B cell (primary cell): ENCODE measurements at regions not wholly inside any gene's neighbourhood (a gene's known extent, or its start where the extent isn't known, plus 50 kb on each side); places are given as distances from the start of the nearest gene placed in this dataset.

Source experiments
- ATAC-seq: fragments of 200-7000 bp; cut with Tn5 transposase; one replicate; pipeline ENCODE4 v1.10.0; 2021; ENCODE audit warnings: low read depth, mild to moderate bottlenecking, moderate number of reproducible peaks, moderate library complexity
- CTCF ChIA-PET: fragments of 350-600 bp; sonication (Branson Sonifier 250); formaldehyde crosslinking; loops from one replicate; lab custom pipeline; 2021; ENCODE audit warnings: antibody characterized with exemption, inconsistent platforms; lab: Charles Lee
- POLR2A ChIA-PET: fragments of 350-600 bp; sonication (Branson Sonifier 250); formaldehyde crosslinking; loops from one replicate; lab custom pipeline; 2021; ENCODE audit warnings: antibody characterized with exemption; lab: Charles Lee
- DNase-seq: peaks from one replicate; pipeline ENCODE4 v3.0.0; 2013
- H2AFZ ChIP-seq: 2 replicates; pipeline ENCODE4 v1.6.1; 2012; ENCODE audit warnings: mild to moderate bottlenecking, low read depth, low read length; ENCODE audit not compliant: insufficient read depth, poor library complexity, severe bottlenecking
- H3K27ac ChIP-seq, 2 donors: 1 replicate in 1 of 2; 2 replicates in 1 of 2; pipeline ENCODE4 v1.5.1; 2012 to 2013; ENCODE audit warnings: low read length in 2 of 2, mild to moderate bottlenecking in 2 of 2, moderate library complexity in 1 of 2
- H3K27me3 ChIP-seq, 4 experiments: fragments of 200-600 bp in 1 of 4; sonication (generic) in 1 of 4; replicated peaks in 1 of 4; 1 replicate in 2 of 4; 2 replicates in 2 of 4; pipeline versions ENCODE4 v1.6.1 to v1.7.0; 2013 to 2016; ENCODE audit warnings: low read length in 3 of 4, mild to moderate bottlenecking in 2 of 4, mixed read lengths in 1 of 4, moderate library complexity in 1 of 4; ENCODE audit not compliant: insufficient read depth in 4 of 4, control insufficient read depth in 3 of 4; ENCODE audit errors: control extremely low read depth in 1 of 4
- H3K36me3 ChIP-seq, 2 experiments: replicated peaks in 1 of 2; 1 replicate in 1 of 2; 2 replicates in 1 of 2; pipeline versions ENCODE4 v1.6.1 to v1.7.1; 2013; ENCODE audit warnings: low read length in 1 of 2; ENCODE audit not compliant: insufficient read depth in 2 of 2, control insufficient read depth in 1 of 2; ENCODE audit errors: control extremely low read depth in 1 of 2, extremely low read depth in 1 of 2
- H3K4me1 ChIP-seq, 2 donors: fragments of 200-600 bp in 1 of 2; sonication (generic) in 1 of 2; 1 replicate in 1 of 2; 2 replicates in 1 of 2; pipeline versions ENCODE4 v1.5.1 to v1.6.1; 2013 to 2017; ENCODE audit warnings: low read length in 2 of 2; ENCODE audit not compliant: control insufficient read depth in 2 of 2, insufficient read depth in 2 of 2
- H3K4me2 ChIP-seq: replicated peaks from 2 replicates; pipeline ENCODE3; 2012; ENCODE audit warnings: mild to moderate bottlenecking, low read depth, low read length; ENCODE audit not compliant: poor library complexity, severe bottlenecking
- H3K4me3 ChIP-seq, 5 experiments: fragments of 200-600 bp in 1 of 5; sonication (generic) in 1 of 5; 1 replicate in 3 of 5; 2 replicates in 2 of 5; pipeline versions ENCODE4 v1.5.1 to v1.7.0; 2011 to 2016; ENCODE audit warnings: low read length in 4 of 5, mild to moderate bottlenecking in 4 of 5, low read depth in 2 of 5, control low read depth in 1 of 5, moderate library complexity in 1 of 5; ENCODE audit not compliant: insufficient read depth in 1 of 5; ENCODE audit errors: control extremely low read depth in 1 of 5, extremely low read depth in 1 of 5
- H3K79me2 ChIP-seq: fragments of 200-600 bp; sonication (generic); one replicate; pipeline ENCODE4 v1.6.0; 2016; ENCODE audit warnings: low read length; ENCODE audit not compliant: control insufficient read depth, insufficient read depth
- H3K9ac ChIP-seq: fragments of 200-600 bp; sonication (generic); 2 replicates; pipeline ENCODE4 v1.6.1; 2017; ENCODE audit warnings: mild to moderate bottlenecking, low read length, moderate library complexity
- H3K9me3 ChIP-seq, 3 donors: one replicate each; pipeline versions ENCODE4 v1.6.1 to v1.7.1; 2013; ENCODE audit warnings: low read length in 2 of 3; ENCODE audit not compliant: control insufficient read depth in 2 of 3, insufficient read depth in 1 of 3; ENCODE audit errors: control extremely low read depth in 1 of 3
- H4K20me1 ChIP-seq: 2 replicates; pipeline ENCODE4 v1.6.0; 2012; ENCODE audit warnings: mild to moderate bottlenecking, low read length; ENCODE audit not compliant: insufficient read depth, control insufficient read depth, poor library complexity, severe bottlenecking
- H3K27ac Mint-ChIP-seq: one replicate; pipeline ENCODE4 v1.8.0; 2021; ENCODE audit warnings: mixed read lengths
- H3K27me3 Mint-ChIP-seq: one replicate; pipeline ENCODE4 v1.8.0; 2021; ENCODE audit warnings: mixed read lengths
- H3K4me1 Mint-ChIP-seq: one replicate; pipeline ENCODE4 v1.8.0; 2021; ENCODE audit warnings: mixed read lengths
- H3K4me3 Mint-ChIP-seq: one replicate; pipeline ENCODE4 v1.8.0; 2021; ENCODE audit warnings: mixed read lengths
- H3K9me3 Mint-ChIP-seq: one replicate; pipeline ENCODE4 v1.8.0; 2022; ENCODE audit warnings: mixed read lengths; ENCODE audit not compliant: insufficient read depth
- CTCF ChIP-seq: fragments of 200-600 bp; IDR thresholded peaks from one replicate; pipeline ENCODE4 v1.8.0; 2022; ENCODE audit warnings: antibody characterized with exemption, mild to moderate bottlenecking
- EZH2 ChIP-seq: IDR thresholded peaks from 2 replicates; pipeline ENCODE4 v1.6.1; 2012; ENCODE audit warnings: borderline replicate concordance, low read depth, mild to moderate bottlenecking, moderate library complexity, low read length; ENCODE audit not compliant: insufficient read depth, poor library complexity, severe bottlenecking
- WGBS: methylation state at CpG from one replicate; pipeline ENCODE4 v1.1.5; 2013; ENCODE audit warnings: missing lambda C conversion rate; ENCODE audit not compliant: insufficient coverage; 5-methylcytosine and 5-hydroxymethylcytosine counted together
- intact Hi-C: fragments of 100-400 bp; cut with micrococcal nuclease; formaldehyde crosslinking; loops from one replicate; pipeline ENCODE4 v1.10.0; 2022

DNA sequence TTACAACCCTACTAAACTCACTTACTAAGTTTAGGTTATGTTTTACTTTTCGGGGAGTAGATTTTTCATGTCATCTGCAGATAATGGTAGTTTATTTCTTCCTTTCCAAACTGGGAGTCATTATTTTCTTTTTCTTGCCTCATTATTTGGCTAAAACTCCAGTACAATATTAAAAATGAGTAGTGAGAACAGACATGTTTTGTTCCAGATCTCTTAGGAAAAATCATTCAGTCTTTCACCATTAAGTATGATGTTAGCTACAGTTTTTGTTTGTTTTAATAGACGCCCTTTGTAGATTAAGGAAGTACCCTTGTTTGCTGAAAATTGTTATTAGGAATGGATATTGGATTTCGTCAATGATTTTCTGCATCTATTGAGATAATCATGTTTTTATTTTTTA is 472.0 kb upstream of the PAPPA start:
- DNase-seq, result no peak
- no peaks in the 10 kb centered on the region for H3K36me3 ChIP-seq
- H4K20me1 ChIP-seq, result no peaks in the 10 kb centered on the region
- CTCF ChIA-PET, result no interaction called here
- intact Hi-C loops, result no loop called here
- H3K4me1 ChIP-seq, result no peaks in the 10 kb centered on the region
- no peak overlapping the region for H3K4me3 ChIP-seq
- TF ChIP-seq EZH2 (no peak), CTCF (no peak)
- no peak for ATAC-seq
- Mint-ChIP-seq H3K27ac (no peak overlapping the region), H3K27me3 (no peaks in the 10 kb centered on the region), H3K4me1 (no peaks in the 10 kb centered on the region), H3K9me3 (peaks cover 8% of the 10 kb centered on the region), H3K4me3 (no peak overlapping the region)
- no peak overlapping the region for H3K27ac ChIP-seq
- no peak overlapping the region for H3K9ac ChIP-seq
- no peaks in the 10 kb centered on the region for H3K9me3 ChIP-seq
- no peak overlapping the region for H3K4me2 ChIP-seq
- no peaks in the 10 kb centered on the region for H3K27me3 ChIP-seq
- POLR2A ChIA-PET, result no interaction called here
- WGBS, result no CpG with 5 or more reads among the region's 3 CpGs
- H3K79me2 ChIP-seq, result no peaks in the 10 kb centered on the region
- no peak overlapping the region for H2AFZ ChIP-seq

DNA sequence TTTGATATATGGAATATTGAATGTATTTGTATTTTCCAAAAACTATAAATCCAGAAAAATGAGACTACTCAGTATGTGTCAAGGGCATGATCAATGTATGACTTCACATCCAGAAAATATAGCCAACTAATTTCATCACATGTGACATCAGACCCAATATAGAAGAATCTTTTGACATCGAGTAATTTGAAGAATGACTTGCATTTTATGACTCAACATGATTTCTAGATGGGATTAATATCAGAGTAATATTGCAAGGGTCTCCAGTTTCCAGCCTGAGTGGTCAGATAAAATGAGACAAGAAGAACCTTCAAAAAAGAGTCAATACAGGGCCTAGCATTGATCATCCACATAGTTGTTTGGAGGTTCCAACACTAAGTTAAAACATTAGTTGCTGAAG is 467.5 kb upstream of the PAPPA start:
- H3K27ac ChIP-seq, result no peak overlapping the region
- Mint-ChIP-seq H3K9me3 (peaks cover 5% of the 10 kb centered on the region), H3K27ac (no peak overlapping the region), H3K4me3 (no peak overlapping the region), H3K27me3 (peaks cover 3% of the 10 kb centered on the region), H3K4me1 (no peaks in the 10 kb centered on the region)
- no peaks in the 10 kb centered on the region for H3K79me2 ChIP-seq
- ChIA-PET CTCF (no interaction called here), POLR2A (no interaction called here)
- no peak overlapping the region for H3K9ac ChIP-seq
- DNase-seq, result no peak
- no peak for TF ChIP-seq CTCF
- no peak for TF ChIP-seq EZH2
- no peak overlapping the region for H3K4me3 ChIP-seq
- no peaks in the 10 kb centered on the region for H4K20me1 ChIP-seq
- no peak overlapping the region for H2AFZ ChIP-seq
- WGBS, result no CpG with 5 or more reads among the region's 1 CpG
- intact Hi-C loops, result no loop called here
- no peaks in the 10 kb centered on the region for H3K36me3 ChIP-seq
- no peaks in the 10 kb centered on the region for H3K4me1 ChIP-seq
- H3K4me2 ChIP-seq, result no peak overlapping the region
- H3K27me3 ChIP-seq, result no peaks in the 10 kb centered on the region
- no peaks in the 10 kb centered on the region for H3K9me3 ChIP-seq
- no peak for ATAC-seq
